ENCODE measurements at regions not wholly inside any gene's neighbourhood (a gene's known extent, or its start where the extent isn't known, plus 50 kb on each side); places are given as distances from the start of the nearest gene placed in this dataset.

DNA sequence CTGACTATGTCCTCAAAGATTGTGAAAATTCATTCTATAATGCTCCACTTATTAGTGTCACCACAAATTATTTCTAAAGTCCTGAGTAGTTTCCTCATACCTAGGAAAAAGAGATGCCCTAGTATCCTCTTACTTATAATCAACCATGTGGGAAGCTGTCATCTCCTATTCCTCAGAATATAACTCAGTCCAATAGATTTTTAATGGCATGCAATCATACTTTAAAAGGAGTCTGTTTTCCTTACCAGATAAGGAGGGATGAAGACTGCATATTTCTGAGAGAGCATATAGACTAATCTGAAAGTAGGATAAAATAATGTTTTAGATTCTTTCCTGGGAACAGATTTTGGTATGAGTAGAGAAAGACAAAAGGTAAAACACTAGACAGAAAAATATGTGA is 727.7 kb upstream of the GRM3 start:
- H3K9me3 ChIP-seq (ENCODE audit: control extremely low read depth in 1 of 3, control insufficient read depth in 2 of 3, insufficient read depth in 1 of 3, low read length in 2 of 3), result peaks cover 0 to 2% (median 0%) of the 10 kb centered on the region in 3 donors
- no peaks in the 10 kb centered on the region for H3K4me1 Mint-ChIP-seq
- no peaks in the 10 kb centered on the region for H3K9me3 Mint-ChIP-seq (ENCODE audit: insufficient read depth)
- no peak overlapping the region for H3K27ac ChIP-seq (ENCODE audit: low read length in 2 of 2)
- no peaks in the 10 kb centered on the region for H3K4me1 ChIP-seq (ENCODE audit: control insufficient read depth in 2 of 2, insufficient read depth in 2 of 2, low read length in 2 of 2)
- no peak for ATAC-seq (ENCODE audit: low read depth)
- no peaks in the 10 kb centered on the region for H3K27me3 ChIP-seq (replicated peaks in 1 of 4; ENCODE audit: control extremely low read depth in 1 of 4, control insufficient read depth in 3 of 4, insufficient read depth in 4 of 4, low read length in 3 of 4)
- no peaks in the 10 kb centered on the region for H3K79me2 ChIP-seq (ENCODE audit: control insufficient read depth, insufficient read depth, low read length)
- intact Hi-C loops (cut with micrococcal nuclease), result no loop called here
- no peaks in the 10 kb centered on the region for H4K20me1 ChIP-seq (ENCODE audit: control insufficient read depth, insufficient read depth, low read length, poor library complexity, severe bottlenecking)
- no peak overlapping the region for H2AFZ ChIP-seq (ENCODE audit: insufficient read depth, low read depth, low read length, poor library complexity, severe bottlenecking)
- no peak overlapping the region for H3K27ac Mint-ChIP-seq
- no peak overlapping the region for H3K4me2 ChIP-seq (replicated peaks; ENCODE audit: low read depth, low read length, poor library complexity, severe bottlenecking)
- TF ChIP-seq EZH2 (IDR thresholded peaks at IDR 0.05; ENCODE audit: borderline replicate concordance, insufficient read depth, low read depth, low read length, poor library complexity, severe bottlenecking), result no peak
- no peak for TF ChIP-seq CTCF (IDR thresholded peaks at IDR 0.05)
- DNase-seq, result no peak
- H3K27me3 Mint-ChIP-seq, result no peaks in the 10 kb centered on the region
- ChIA-PET CTCF (no interaction called here), POLR2A (no interaction called here)
- H3K36me3 ChIP-seq (replicated peaks in 1 of 2; ENCODE audit: control extremely low read depth in 1 of 2, control insufficient read depth in 1 of 2, extremely low read depth in 1 of 2, insufficient read depth in 2 of 2, low read length in 1 of 2), result no peaks in the 10 kb centered on the region
- no peak overlapping the region for H3K9ac ChIP-seq (ENCODE audit: low read length)
- no peak overlapping the region for H3K4me3 ChIP-seq (ENCODE audit: control extremely low read depth in 1 of 5, extremely low read depth in 1 of 5, insufficient read depth in 1 of 5, low read depth in 2 of 5, low read length in 4 of 5)
- no peak overlapping the region for H3K4me3 Mint-ChIP-seq

DNA sequence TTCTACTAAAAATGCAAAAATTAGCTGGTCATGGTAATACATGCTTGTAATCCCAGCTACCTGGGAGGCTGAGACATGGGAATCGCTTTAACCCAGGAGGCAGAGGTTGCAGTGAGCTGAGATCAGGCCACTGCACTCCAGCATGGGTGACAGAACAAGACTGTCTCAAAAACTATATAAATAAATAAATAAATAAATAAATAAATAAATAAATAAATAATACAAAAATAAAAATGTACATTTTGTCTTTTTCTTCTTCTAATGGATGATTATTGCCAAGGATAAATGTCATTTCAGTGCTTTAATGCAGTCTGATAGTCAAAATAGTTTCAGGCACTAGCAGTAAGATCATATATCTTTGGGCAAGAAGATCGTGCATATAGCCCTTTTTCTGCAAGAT is 727.6 kb upstream of the SEMA3D start:
- H3K27ac ChIP-seq (ENCODE audit: low read length in 2 of 2), result no peak overlapping the region
- intact Hi-C loops (cut with micrococcal nuclease), result no loop called here
- no peak overlapping the region for H3K4me2 ChIP-seq (replicated peaks; ENCODE audit: low read depth, low read length, poor library complexity, severe bottlenecking)
- H3K36me3 ChIP-seq (replicated peaks in 1 of 2; ENCODE audit: control extremely low read depth in 1 of 2, control insufficient read depth in 1 of 2, extremely low read depth in 1 of 2, insufficient read depth in 2 of 2, low read length in 1 of 2), result no peaks in the 10 kb centered on the region
- no peaks in the 10 kb centered on the region for H3K4me1 ChIP-seq (ENCODE audit: control insufficient read depth in 2 of 2, insufficient read depth in 2 of 2, low read length in 2 of 2)
- ATAC-seq (ENCODE audit: low read depth) (no peak), DNase-seq (no peak)
- ChIA-PET POLR2A (no interaction called here), CTCF (no interaction called here)
- no peak overlapping the region for H3K27ac Mint-ChIP-seq
- H3K27me3 ChIP-seq (replicated peaks in 1 of 4; ENCODE audit: control extremely low read depth in 1 of 4, control insufficient read depth in 3 of 4, insufficient read depth in 4 of 4, low read length in 3 of 4), result no peaks in the 10 kb centered on the region
- H3K4me3 ChIP-seq (ENCODE audit: control extremely low read depth in 1 of 5, extremely low read depth in 1 of 5, insufficient read depth in 1 of 5, low read depth in 2 of 5, low read length in 4 of 5), result no peak overlapping the region
- no peak overlapping the region for H3K4me3 Mint-ChIP-seq
- no peak overlapping the region for H2AFZ ChIP-seq (ENCODE audit: insufficient read depth, low read depth, low read length, poor library complexity, severe bottlenecking)
- no peaks in the 10 kb centered on the region for H3K79me2 ChIP-seq (ENCODE audit: control insufficient read depth, insufficient read depth, low read length)
- H3K9me3 ChIP-seq (ENCODE audit: control extremely low read depth in 1 of 3, control insufficient read depth in 2 of 3, insufficient read depth in 1 of 3, low read length in 2 of 3), result peaks cover 0 to 2% (median 0%) of the 10 kb centered on the region in 3 donors
- no peaks in the 10 kb centered on the region for H3K27me3 Mint-ChIP-seq
- no CpG with 5 or more reads among the region's 2 CpGs for WGBS (ENCODE audit: insufficient coverage)
- no peaks in the 10 kb centered on the region for H3K4me1 Mint-ChIP-seq
- H3K9ac ChIP-seq (ENCODE audit: low read length), result no peak overlapping the region
- H4K20me1 ChIP-seq (ENCODE audit: control insufficient read depth, insufficient read depth, low read length, poor library complexity, severe bottlenecking), result no peaks in the 10 kb centered on the region
- TF ChIP-seq CTCF (IDR thresholded peaks at IDR 0.05) (no peak), EZH2 (IDR thresholded peaks at IDR 0.05; ENCODE audit: borderline replicate concordance, insufficient read depth, low read depth, low read length, poor library complexity, severe bottlenecking) (no peak)
- no peaks in the 10 kb centered on the region for H3K9me3 Mint-ChIP-seq (ENCODE audit: insufficient read depth)
